GM18505 (cell line): ENCODE measurements at regions not wholly inside any gene's neighbourhood (a gene's known extent, or its start where the extent isn't known, plus 50 kb on each side); places are given as distances from the start of the nearest gene placed in this dataset.

Experiments
- ATAC-seq: cut with Tn5 transposase; IDR thresholded peaks from one replicate; pipeline ENCODE4 v1.9.1; 2021; ENCODE audit not compliant: unreplicated experiment
- POLR2A ChIP-seq: IDR thresholded peaks from 4 replicates; pipeline ENCODE4 v1.6.1; 2011; ENCODE audit warnings: borderline replicate concordance; ENCODE audit not compliant: insufficient read depth, insufficient read length; ENCODE audit errors: extremely low read depth

- no peak for ATAC-seq
Observed at GRCh38 chr4:19915276-19915675, 336.4 kb upstream of the SLIT2 start.

DNA sequence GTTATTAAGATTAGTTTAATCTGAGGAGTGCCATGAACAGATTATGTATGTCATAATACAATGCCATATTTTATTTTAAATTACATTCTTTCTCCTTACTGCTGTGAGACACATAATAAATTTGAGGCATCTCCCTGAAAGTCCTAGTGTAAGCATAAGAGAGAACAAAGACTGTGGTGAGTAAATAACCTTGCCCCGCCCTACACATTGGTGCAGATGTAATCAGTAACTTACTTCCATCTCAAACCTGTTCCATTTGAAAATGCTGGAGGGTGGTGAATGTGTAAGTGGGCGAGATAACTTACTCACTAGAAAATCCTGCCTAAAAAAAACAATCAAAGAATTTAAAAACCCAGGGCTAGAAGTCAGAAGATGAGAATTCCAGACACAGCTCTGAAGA, 338.1 kb upstream of the SLIT2 start:
- no peak for ATAC-seq
- no peak for TF ChIP-seq POLR2A

More at GRCh38 chr4:19915276-19915675, 336.4 kb upstream of the SLIT2 start:
- TF ChIP-seq POLR2A = no peak

DNA sequence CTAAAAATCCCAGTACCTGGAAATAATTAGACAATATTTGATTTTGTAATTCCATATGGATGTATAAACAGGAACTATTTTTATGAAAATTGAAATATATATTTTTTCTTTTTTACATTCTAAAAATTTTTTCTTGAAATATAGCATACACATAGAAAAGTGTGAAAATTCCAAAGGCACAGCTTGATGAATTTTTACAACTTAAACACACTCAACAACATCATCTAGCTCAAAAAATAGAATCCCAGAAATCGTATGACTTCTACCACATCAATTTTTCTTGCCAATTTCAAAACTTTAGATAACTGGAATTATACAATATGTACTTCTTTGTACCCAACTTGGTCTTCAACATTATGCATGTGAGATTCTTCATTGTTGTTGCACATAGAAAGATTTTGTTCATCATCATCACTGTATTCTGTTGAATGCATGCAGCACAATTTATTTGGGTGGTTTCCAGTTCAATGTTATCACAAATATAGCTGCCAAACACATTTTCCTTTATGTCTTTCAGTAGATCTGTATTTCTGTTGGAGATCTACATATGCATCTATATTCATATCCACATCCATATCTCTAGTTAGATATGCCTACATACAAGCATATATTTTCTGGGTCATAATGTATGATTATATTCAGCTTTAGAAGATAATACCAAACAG, 340.7 kb upstream of the SLIT2 start:
- no peak for TF ChIP-seq POLR2A
- ATAC-seq = no peak

- no peak for ATAC-seq
- no peak for TF ChIP-seq POLR2A
Observed at GRCh38 chr4:19905024-19905423, 346.7 kb upstream of the SLIT2 start.

GRCh38 chr4:19888587-19888986, 363.1 kb upstream of the SLIT2 start:
- TF ChIP-seq POLR2A = no peak
- ATAC-seq = no peak

DNA sequence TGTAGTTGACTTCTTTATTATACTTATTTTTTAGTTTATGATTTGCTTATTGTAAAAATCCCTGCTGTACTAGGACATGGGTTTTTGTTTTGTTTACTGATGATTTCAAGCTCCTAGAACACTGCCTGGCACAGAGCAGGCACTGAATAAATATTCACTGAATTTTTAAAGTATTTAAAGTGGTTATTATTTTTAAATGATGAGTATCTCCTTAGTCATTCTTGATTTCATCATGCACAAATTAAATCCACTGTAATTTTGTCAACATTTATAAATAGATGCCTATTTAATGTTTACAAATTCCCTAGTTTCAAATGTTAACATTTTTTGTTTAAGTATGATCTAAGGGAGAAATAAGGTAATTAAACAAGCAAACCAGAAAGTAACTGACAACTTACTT, 367.9 kb upstream of the SLIT2 start:
- TF ChIP-seq POLR2A = no peak
- no peak for ATAC-seq

GRCh38 chr4:19880206-19880605, 371.5 kb upstream of the SLIT2 start:
- ATAC-seq = no peak
- no peak for TF ChIP-seq POLR2A

DNA sequence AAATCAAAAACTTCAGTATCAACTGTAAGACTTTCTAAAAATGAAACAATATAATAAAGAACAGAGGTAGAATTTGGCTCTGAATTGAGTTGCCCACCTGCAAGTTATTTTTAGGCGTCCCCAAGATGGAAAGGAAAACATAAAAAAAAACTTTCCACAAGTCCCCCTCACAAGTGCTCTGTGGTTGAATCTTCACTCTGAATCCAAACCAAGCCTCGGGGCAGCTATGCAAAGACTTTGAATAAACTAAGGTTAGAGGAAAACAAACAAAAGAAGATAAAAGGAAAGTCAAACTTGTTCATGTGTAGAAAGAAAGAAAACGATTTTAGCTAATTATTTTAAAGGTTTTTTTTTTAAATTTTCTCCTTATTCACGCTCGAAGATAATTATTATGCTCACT, 372.4 kb upstream of the SLIT2 start:
- no peak for ATAC-seq

DNA sequence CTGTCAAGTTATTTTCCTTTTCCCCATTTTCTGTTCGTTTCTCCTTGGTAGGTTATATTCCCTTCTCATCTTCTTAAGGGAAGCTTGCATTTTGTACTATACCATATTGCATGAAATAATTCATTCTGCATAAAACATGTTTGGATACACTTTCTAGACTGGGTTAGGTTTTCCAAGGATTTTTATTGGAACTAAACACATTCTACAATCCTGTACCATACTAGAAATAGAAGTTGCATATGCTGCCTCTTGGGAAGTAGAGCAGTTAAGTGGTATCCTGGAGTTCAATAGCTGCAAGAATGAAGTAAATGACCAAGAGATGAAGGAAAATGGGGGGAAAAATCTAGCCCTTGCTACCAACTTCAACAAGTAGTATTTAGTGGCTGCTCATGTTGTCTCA, 393.7 kb upstream of the SLIT2 start:
- TF ChIP-seq POLR2A = no peak
- no peak for ATAC-seq

More for the DNA sequence above, 372.4 kb upstream of the SLIT2 start:
- no peak for TF ChIP-seq POLR2A

- TF ChIP-seq POLR2A = no peak
- no peak for ATAC-seq
Observed at GRCh38 chr4:19857380-19857779, 394.3 kb upstream of the SLIT2 start.

DNA sequence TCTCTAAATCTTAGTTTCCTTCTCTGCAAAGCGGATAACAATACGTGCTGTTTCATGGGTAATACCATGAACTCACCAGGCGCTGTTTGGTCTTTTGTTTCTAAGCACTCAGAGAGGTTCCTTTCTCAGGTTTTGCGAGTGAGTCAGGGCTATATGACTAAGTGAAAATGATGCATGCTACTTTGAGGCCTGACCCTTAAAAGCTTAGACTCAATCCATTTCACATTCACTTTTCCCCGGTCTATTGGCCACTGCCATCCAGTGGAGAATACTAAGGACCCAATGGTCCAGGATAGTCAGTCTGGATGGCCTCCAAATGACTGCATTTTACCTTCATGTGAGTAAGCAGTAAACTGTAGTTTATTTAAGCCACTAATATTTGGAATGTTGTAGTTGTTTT, 400.8 kb upstream of the SLIT2 start:
- TF ChIP-seq POLR2A = no peak
- no peak for ATAC-seq

- ATAC-seq = no peak
- no peak for TF ChIP-seq POLR2A
Observed at GRCh38 chr4:19844446-19844845, 407.3 kb upstream of the SLIT2 start.

- no peak for TF ChIP-seq POLR2A
- ATAC-seq = no peak
Observed at GRCh38 chr4:19842471-19842870, 409.2 kb upstream of the SLIT2 start.

DNA sequence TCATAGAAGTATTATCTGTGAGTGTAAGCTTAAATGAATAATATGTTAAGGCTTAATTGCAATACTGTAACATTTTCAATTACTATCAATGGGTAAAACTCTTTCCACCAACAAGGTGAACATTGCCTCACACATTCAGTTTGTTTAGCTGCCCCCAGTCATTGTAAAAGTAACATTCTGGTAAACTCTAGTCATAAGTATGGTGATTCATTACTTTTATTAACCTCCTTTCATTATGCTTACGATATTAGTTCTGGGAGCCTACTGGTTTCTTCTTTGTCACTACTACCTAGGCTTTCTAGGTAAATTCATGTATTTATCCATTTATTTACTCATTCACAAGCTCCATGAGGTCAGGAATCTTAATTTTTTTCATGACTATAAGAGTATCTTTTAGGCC, 412.8 kb upstream of the SLIT2 start:
- TF ChIP-seq POLR2A = no peak
- ATAC-seq = no peak

GRCh38 chr4:19835429-19835828, 416.3 kb upstream of the SLIT2 start:
- no peak for ATAC-seq
- TF ChIP-seq POLR2A = no peak
